ENCODE measurements at regions not wholly inside any gene's neighbourhood (a gene's known extent, or its start where the extent isn't known, plus 50 kb on each side); places are given as distances from the start of the nearest gene placed in this dataset.
"Not testable (repeated sequence)": the region's sequence is repeated elsewhere in the genome, so short reads cannot be mapped to it uniquely, and the experiment has no call there.

DNA sequence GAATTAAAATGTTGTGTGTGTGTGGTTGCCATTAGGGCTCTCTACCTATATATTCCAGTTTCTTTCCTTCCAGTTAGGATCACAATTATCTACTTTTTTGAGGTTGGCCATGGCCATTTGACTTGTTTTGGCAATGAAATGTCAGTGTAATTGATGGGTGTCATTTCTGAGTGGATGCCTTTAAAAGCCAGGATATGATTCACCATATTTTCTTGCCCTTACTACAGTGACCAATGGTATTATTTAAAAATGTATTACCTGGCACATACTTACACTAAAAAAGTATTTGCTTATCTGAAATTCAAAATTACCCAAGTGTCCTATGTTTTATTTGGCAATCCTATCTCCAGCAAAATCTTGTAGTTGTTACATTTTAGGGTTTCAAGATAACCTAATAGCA, 258.7 kb upstream of the ACTBL2 start:
- H3K36me3 ChIP-seq: no peaks in the 10 kb centered on the region
- H3K27ac ChIP-seq: no peak overlapping the region
- intact Hi-C loops (cut with DNase I): no loop called here
- H3K9me3 ChIP-seq: no peaks in the 10 kb centered on the region
- no peaks in the 10 kb centered on the region for H3K27me3 ChIP-seq
- no peaks in the 10 kb centered on the region for H3K4me1 ChIP-seq
- TF ChIP-seq, protein P1, sequence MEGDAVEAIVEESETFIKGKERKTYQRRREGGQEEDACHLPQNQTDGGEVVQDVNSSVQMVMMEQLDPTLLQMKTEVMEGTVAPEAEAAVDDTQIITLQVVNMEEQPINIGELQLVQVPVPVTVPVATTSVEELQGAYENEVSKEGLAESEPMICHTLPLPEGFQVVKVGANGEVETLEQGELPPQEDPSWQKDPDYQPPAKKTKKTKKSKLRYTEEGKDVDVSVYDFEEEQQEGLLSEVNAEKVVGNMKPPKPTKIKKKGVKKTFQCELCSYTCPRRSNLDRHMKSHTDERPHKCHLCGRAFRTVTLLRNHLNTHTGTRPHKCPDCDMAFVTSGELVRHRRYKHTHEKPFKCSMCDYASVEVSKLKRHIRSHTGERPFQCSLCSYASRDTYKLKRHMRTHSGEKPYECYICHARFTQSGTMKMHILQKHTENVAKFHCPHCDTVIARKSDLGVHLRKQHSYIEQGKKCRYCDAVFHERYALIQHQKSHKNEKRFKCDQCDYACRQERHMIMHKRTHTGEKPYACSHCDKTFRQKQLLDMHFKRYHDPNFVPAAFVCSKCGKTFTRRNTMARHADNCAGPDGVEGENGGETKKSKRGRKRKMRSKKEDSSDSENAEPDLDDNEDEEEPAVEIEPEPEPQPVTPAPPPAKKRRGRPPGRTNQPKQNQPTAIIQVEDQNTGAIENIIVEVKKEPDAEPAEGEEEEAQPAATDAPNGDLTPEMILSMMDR (IDR thresholded peaks at IDR 0.05): no peak
- no peak overlapping the region for H3K4me3 ChIP-seq
- DNase-seq (ENCODE audit: low spot score in 2 of 2): no peak

GRCh38 chr5:57738787-57739186, 256.2 kb upstream of the ACTBL2 start:
- Histone ChIP-seq H3K9me3 (no peaks in the 10 kb centered on the region), H3K4me3 (no peak overlapping the region), H3K4me1 (peaks cover 0 to 12% of the 10 kb centered on the region in 2 donors), H3K27ac (no peak overlapping the region), H3K36me3 (no peaks in the 10 kb centered on the region), H3K27me3 (no peaks in the 10 kb centered on the region)
- TF ChIP-seq, protein P1 (IDR thresholded peaks at IDR 0.05): no peak
- DNase-seq (ENCODE audit: low spot score in 2 of 2): no peak
- intact Hi-C loops (cut with DNase I): no loop called here

GRCh38 chr5:57738301-57738700, 255.7 kb upstream of the ACTBL2 start:
- H3K27ac ChIP-seq: no peak overlapping the region
- intact Hi-C loops (cut with DNase I): no loop called here
- no peak for DNase-seq (ENCODE audit: low spot score in 2 of 2)

GRCh38 chr5:57736716-57737115, 254.1 kb upstream of the ACTBL2 start:
- no peak for DNase-seq (ENCODE audit: low spot score in 2 of 2)
- H3K4me3 ChIP-seq: no peak overlapping the region
- intact Hi-C loops (cut with DNase I): no loop called here
- TF ChIP-seq, protein P1 (IDR thresholded peaks at IDR 0.05): no peak
- H3K9me3 ChIP-seq: no peaks in the 10 kb centered on the region
- no peaks in the 10 kb centered on the region for H3K36me3 ChIP-seq
- H3K27me3 ChIP-seq: no peaks in the 10 kb centered on the region
- peaks cover 0 to 12% of the 10 kb centered on the region in 2 donors for H3K4me1 ChIP-seq
- H3K27ac ChIP-seq: no peak overlapping the region

More at GRCh38 chr5:57738301-57738700, 255.7 kb upstream of the ACTBL2 start:
- H3K27me3 ChIP-seq: no peaks in the 10 kb centered on the region
- TF ChIP-seq, protein P1 (IDR thresholded peaks at IDR 0.05): no peak
- H3K4me3 ChIP-seq: no peak overlapping the region
- no peaks in the 10 kb centered on the region for H3K9me3 ChIP-seq
- peaks cover 0 to 12% of the 10 kb centered on the region in 2 donors for H3K4me1 ChIP-seq
- no peaks in the 10 kb centered on the region for H3K36me3 ChIP-seq

DNA sequence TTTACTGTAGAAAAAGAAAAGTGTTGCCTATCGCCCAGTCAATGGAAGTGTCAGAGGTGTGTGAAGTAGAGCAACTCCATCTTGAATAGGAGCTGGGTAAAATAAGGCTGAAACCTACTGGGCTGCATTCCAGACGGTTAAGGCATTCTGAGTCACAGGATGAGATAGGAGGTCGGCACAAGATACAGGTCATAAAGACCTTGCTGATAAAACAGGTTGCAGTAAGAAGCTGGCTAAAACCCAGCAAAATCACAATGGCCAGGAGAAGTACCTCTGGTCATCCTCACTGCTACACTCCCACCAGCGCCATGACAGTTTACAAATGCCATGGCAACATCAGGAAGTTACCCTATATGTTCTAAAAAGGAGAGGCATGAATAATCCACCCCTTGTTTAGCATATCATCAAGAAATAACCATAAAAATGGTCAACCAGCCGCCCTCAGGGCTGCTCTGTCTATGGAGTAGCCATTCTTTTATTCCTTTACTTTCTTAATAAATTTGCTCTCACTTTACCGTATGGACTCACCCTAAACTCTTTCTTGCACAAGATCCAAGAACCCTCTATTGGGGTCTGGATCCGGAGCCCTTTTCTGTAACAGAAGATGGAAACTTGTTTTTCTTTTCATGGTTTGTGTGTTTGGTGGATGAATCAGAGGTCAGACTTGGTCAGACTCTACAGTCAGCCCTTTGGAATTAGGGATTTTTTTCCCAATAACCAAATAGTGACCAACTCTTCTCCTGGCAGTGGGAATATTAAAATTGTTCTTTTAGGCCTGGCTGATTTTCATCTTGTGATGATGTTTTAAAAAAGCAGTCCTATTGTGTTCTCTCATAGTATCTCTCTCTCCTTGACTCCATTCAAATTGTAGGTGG, 252.9 kb upstream of the ACTBL2 start:
- intact Hi-C loops (cut with DNase I); DNase-seq (ENCODE audit: low spot score in 2 of 2); H3K9me3 ChIP-seq: not testable (repeated sequence)

GRCh38 chr5:57734296-57734695, 251.7 kb upstream of the ACTBL2 start:
- Histone ChIP-seq H3K4me1 (peaks cover 0 to 12% of the 10 kb centered on the region in 2 donors), H3K9me3 (no peaks in the 10 kb centered on the region), H3K27ac (no peak overlapping the region), H3K4me3 (no peak overlapping the region), H3K36me3 (no peaks in the 10 kb centered on the region), H3K27me3 (no peaks in the 10 kb centered on the region)
- intact Hi-C loops (cut with DNase I): no loop called here
- no peak for DNase-seq (ENCODE audit: low spot score in 2 of 2)
- TF ChIP-seq, protein P1 (IDR thresholded peaks at IDR 0.05): no peak

More for the DNA sequence above, 252.9 kb upstream of the ACTBL2 start:
- H3K36me3 ChIP-seq, H3K27ac ChIP-seq, H3K4me3 ChIP-seq, H3K27me3 ChIP-seq: not testable (repeated sequence)
- H3K4me1 ChIP-seq: peaks cover 0 to 12% of the 10 kb centered on the region in 2 donors
